Psoas muscle (tissue), 7 donors: ENCODE measurements at regions not wholly inside any gene's neighbourhood (a gene's known extent, or its start where the extent isn't known, plus 50 kb on each side); places are given as distances from the start of the nearest gene placed in this dataset.
"Not testable (repeated sequence)": the region's sequence is repeated elsewhere in the genome, so short reads cannot be mapped to it uniquely, and the experiment has no call there.

Experiments used
- ATAC-seq, 4 donors: fragments of 200-7000 bp; cut with Tn5 transposase; one replicate each; pipeline ENCODE4 v1.9.1; 2020; ENCODE audit warnings: moderate library complexity in 3 of 4, mild to moderate bottlenecking in 2 of 4
- DNase-seq, 2 donors: peaks; one replicate each; pipeline ENCODE4 v3.0.0-alpha.2; 2020
- H3K27ac ChIP-seq: fragments of 200-600 bp; one replicate; pipeline ENCODE4 v1.8.0; 2022
- H3K27me3 ChIP-seq, 3 donors: fragments of 200-600 bp in 1 of 3; one replicate each; pipeline versions ENCODE4 v1.6.1 to v1.8.0; 2013 to 2022; ENCODE audit warnings: low read length in 2 of 3, mild to moderate bottlenecking in 2 of 3, moderate library complexity in 1 of 3; ENCODE audit not compliant: insufficient read depth in 3 of 3
- H3K36me3 ChIP-seq, 2 donors: fragments of 200-600 bp in 1 of 2; one replicate each; pipeline versions ENCODE4 v1.6.1 to v1.8.0; 2013 to 2022; ENCODE audit warnings: low read depth in 1 of 2, mild to moderate bottlenecking in 1 of 2, moderate library complexity in 1 of 2; ENCODE audit not compliant: insufficient read depth in 1 of 2
- H3K4me1 ChIP-seq: fragments of 200-600 bp; one replicate; pipeline ENCODE4 v1.8.0; 2022
- H3K4me3 ChIP-seq: fragments of 200-600 bp; one replicate; pipeline ENCODE4 v1.8.0; 2022; ENCODE audit warnings: mild to moderate bottlenecking
- H3K9me3 ChIP-seq: fragments of 200-600 bp; one replicate; pipeline ENCODE4 v1.8.0; 2022
- CTCF ChIP-seq: fragments of 200-600 bp; IDR thresholded peaks from one replicate; pipeline ENCODE4 v1.8.0; 2022; ENCODE audit warnings: antibody characterized with exemption
- WGBS, 3 donors: extraction: QIAGEN DNeasy Blood & Tissue Kit; methylation state at CpG; one replicate each; pipeline versions ENCODE4 v1.1.6 to v1.1.7; 2013; 5-methylcytosine and 5-hydroxymethylcytosine counted together
- intact Hi-C, 2 donors: fragments of 100-400 bp; cut with DNase I; formaldehyde crosslinking; loops; one replicate each; pipeline versions ENCODE4 v1.11.0 to v1.14.2; 2022
- donor health status: healthy with polysubstance abuse.
- donor health status: DM: no; HTN: no; CAD: no; lungs with moderate emphysema.
- donor health status: Bipolar disorder and iron deficiency.
- donor health status: healthy.
- donor health status: DM: yes; HTN: yes; CAD: no.
- donor health status: DM: no; HTN: no; CAD: no.
- donor health status: DM: yes; HTN: yes; CAD: no.

- H3K27me3 ChIP-seq = no peaks in the 10 kb centered on the region
- intact Hi-C loops = no loop called here
- no peaks in the 10 kb centered on the region for H3K9me3 ChIP-seq
- no peak for TF ChIP-seq CTCF
- DNase-seq (no peak), ATAC-seq (no peak)
- no peaks in the 10 kb centered on the region for H3K36me3 ChIP-seq
- H3K27ac ChIP-seq = no peak overlapping the region
- no peaks in the 10 kb centered on the region for H3K4me1 ChIP-seq
- H3K4me3 ChIP-seq = no peak overlapping the region
These were observed 234.3 kb upstream of the FOLH1 start for GRCh38 chr11:49442669-49443068.

GRCh38 chr11:49439901-49440300, 231.5 kb upstream of the FOLH1 start:
- H3K4me1 ChIP-seq, DNase-seq, ATAC-seq, H3K4me3 ChIP-seq, H3K9me3 ChIP-seq, H3K36me3 ChIP-seq, H3K27me3 ChIP-seq, intact Hi-C loops, H3K27ac ChIP-seq: not testable (repeated sequence)

GRCh38 chr11:49434308-49434707, 225.9 kb upstream of the FOLH1 start:
- intact Hi-C loops, DNase-seq, H3K9me3 ChIP-seq, H3K36me3 ChIP-seq, H3K4me3 ChIP-seq, H3K27me3 ChIP-seq, H3K4me1 ChIP-seq, H3K27ac ChIP-seq: not testable (repeated sequence)
- peak in 1 of 4 donors; percentile 27 for ATAC-seq
- WGBS, 3 donors = 82 to 89% (median 87%) methylated on average over 43 to 49 of the region's 49 CpGs

- no peak for TF ChIP-seq CTCF
- ATAC-seq = no peak
These were observed 223.9 kb upstream of the FOLH1 start for GRCh38 chr11:49432242-49432848.

GRCh38 chr11:49424136-49424535, 215.7 kb upstream of the FOLH1 start:
- no peak for ATAC-seq
- intact Hi-C loops = no loop called here
- Histone ChIP-seq H3K4me1 (no peaks in the 10 kb centered on the region), H3K27ac (no peak overlapping the region), H3K36me3 (no peaks in the 10 kb centered on the region), H3K9me3 (no peaks in the 10 kb centered on the region), H3K4me3 (no peak overlapping the region), H3K27me3 (no peaks in the 10 kb centered on the region)
- no peak for DNase-seq
- 60 to 67% (median 62%) methylated on average over 3 of the region's 3 CpGs for WGBS, 3 donors
- TF ChIP-seq CTCF = no peak

More at GRCh38 chr11:49432242-49432848, 223.9 kb upstream of the FOLH1 start:
- DNase-seq = no peak
- WGBS, 3 donors = 81 to 88% (median 83%) methylated on average over 1 of the region's 1 CpG
- intact Hi-C loops = no loop called here
- Histone ChIP-seq H3K4me1 (no peaks in the 10 kb centered on the region), H3K27me3 (no peaks in the 10 kb centered on the region), H3K4me3 (no peak overlapping the region), H3K36me3 (no peaks in the 10 kb centered on the region), H3K27ac (no peak overlapping the region), H3K9me3 (no peaks in the 10 kb centered on the region)

- H3K27me3 ChIP-seq, H3K4me1 ChIP-seq, ATAC-seq, intact Hi-C loops, H3K9me3 ChIP-seq, DNase-seq, H3K36me3 ChIP-seq, H3K27ac ChIP-seq, H3K4me3 ChIP-seq: not testable (repeated sequence)
- 67 to 81% (median 71%) methylated on average over 3 of the region's 3 CpGs for WGBS, 3 donors
These were observed 210.5 kb upstream of the FOLH1 start for GRCh38 chr11:49418877-49419276.
